NK-92 treated with Interleukin-12 subunit alpha and Interleukin-12 subunit beta, amount 100 ng/mL, for 24 hours (cell line): ENCODE measurements at regions not wholly inside any gene's neighbourhood (a gene's known extent, or its start where the extent isn't known, plus 50 kb on each side); places are given as distances from the start of the nearest gene placed in this dataset.

Experiments
- DNase-seq: peaks from one replicate; lab custom pipeline; 2025; lab: John Stamatoyannopoulos, UW

DNA sequence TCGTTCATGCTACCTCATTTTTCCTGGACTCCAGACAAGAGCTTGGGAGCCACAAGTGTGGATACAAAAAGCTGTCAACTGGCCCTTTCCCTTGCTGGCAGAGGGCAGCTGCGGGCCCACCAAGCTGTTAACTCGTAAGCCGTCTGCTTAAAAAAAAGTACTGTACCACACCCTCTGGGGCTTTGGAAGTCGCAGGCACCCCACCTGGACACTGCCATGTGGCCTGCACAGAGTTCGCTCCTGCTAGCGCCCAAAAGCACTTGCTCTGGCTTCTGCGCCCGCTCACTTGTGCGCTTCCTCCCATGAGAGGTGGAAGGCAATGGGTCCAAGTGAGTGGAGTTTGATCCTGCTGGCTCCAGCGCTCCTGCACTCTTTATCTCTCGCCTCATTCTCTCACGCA, 476.4 kb upstream of the FSTL5 start:
- DNase-seq = no peak

DNA sequence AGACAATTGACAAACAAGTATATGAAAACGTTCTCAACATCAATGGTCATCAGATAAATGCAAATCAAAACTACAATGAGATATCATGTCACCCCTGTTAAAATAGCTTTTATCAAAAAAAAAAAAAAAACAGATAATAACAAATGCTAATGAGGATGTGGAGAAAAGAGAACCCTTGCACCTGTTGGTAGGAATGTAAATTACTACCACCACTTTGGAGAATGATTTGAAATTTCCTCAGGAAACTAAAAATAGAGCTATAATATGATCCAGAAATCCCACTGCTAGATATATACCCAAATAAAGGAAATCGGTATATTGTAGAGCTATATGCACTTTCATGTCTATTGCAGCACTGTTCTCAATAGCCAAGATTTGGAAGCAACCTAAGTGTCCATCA, 470.6 kb upstream of the FSTL5 start:
- DNase-seq = no peak

- DNase-seq = no peak
Observed at GRCh38 chr4:162622664-162623063, 458.9 kb upstream of the FSTL5 start.

- no peak for DNase-seq
Observed at GRCh38 chr4:162610116-162610515, 446.3 kb upstream of the FSTL5 start.

DNA sequence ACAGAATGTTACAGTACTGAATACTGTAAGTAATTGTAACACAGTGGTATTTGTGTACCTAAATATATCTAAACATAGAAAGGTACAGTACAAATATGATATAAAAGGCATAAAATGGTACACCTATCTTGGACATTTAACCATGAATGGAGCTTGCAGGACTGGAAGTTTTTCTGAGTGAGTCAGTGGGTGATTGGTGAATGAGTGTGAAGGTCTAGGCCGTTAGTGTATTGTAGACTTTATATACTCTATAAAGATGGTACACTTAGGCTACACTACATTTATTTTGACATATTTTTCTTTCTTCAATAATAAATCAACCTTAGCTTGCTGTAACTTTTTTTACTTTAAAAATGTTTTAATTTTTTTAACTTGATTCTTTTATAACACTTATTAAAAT, 422.5 kb upstream of the FSTL5 start:
- no peak for DNase-seq

DNA sequence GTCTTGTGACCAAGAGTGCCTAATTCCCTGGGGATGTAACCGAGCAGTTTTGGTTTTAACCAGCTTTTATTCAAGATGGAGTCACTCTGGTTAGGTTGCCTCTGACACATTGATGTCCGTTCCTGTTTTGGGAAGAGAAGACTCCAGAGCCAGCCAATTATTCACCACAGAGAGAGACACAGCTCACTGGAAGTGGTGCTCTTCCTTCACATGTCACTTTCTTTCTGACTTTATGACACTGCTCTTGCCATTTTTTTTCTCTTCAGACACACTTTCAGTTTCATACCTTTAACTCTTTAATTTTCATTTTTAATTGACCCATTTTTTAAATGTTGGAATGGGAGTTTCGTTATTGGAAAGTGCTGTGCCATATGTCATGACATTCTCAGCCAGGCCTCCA, 418.4 kb upstream of the FSTL5 start:
- DNase-seq = no peak

- no peak for DNase-seq
Observed at GRCh38 chr4:162565730-162566129, 401.9 kb upstream of the FSTL5 start.

- DNase-seq = no peak
Observed at GRCh38 chr4:162560073-162560472, 396.3 kb upstream of the FSTL5 start.

- no peak for DNase-seq
Observed at GRCh38 chr4:162557516-162558106, 393.8 kb upstream of the FSTL5 start.

DNA sequence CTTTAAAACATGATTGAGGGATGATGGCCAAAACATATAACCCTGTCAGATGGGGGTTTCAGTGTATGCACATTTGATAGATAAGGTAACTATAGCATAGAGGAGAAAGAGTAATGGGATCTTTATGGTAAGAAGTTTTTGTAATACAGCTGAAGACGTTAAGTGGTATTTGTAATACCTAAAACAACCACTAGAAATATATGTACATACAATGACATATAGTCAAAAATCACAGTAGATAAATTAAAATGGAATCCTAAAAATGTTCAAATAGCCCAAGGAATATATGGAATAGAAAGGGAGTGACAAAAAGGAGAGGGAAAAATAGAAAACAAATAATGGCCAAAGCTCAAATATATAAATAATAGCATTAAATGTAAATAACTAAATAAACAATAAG, 371.3 kb upstream of the FSTL5 start:
- DNase-seq = no peak

GRCh38 chr4:162523171-162523570, 359.4 kb upstream of the FSTL5 start:
- DNase-seq = no peak

GRCh38 chr4:162522724-162523123, 358.9 kb upstream of the FSTL5 start:
- no peak for DNase-seq

GRCh38 chr4:162510937-162511336, 347.1 kb upstream of the FSTL5 start:
- no peak for DNase-seq

DNA sequence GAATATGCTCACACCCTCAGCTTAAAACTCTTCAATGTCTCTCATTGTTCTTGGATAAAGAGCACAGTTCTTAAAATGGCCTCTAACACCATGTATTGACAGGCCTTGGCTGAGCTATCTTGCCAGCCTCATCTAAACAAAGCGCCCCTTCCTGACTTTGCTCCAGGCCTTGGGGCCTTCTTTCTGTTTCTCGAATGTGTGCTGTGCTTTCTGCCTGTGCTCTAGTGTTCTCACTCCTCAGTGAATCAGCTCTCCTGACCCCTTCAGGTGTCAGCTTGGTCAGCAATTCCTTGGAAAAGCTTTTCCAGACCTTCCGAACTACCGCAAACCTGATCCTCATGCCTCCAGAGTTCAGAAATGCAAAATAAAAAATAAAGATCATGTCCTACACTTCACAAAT, 346.3 kb upstream of the FSTL5 start:
- DNase-seq = no peak

DNA sequence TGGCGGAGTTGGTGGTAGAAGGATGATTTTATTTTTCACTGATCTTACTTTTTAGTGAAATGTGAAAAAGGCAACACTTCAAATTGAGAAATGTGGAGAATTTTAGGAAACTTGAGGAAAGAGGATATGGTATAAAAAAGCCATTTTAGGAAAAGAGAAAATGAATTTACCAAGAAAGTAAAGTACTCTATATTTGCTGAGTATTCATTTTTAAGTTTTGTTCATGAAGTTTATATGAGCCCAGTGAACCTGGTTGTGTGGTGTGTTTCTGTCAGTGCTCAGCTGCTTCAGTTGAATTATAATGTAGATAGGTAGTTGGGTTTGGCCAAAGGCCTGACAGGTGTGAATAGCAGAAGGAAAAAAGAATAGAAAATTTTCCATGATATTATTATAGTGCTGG, 345.5 kb upstream of the FSTL5 start:
- DNase-seq = no peak

DNA sequence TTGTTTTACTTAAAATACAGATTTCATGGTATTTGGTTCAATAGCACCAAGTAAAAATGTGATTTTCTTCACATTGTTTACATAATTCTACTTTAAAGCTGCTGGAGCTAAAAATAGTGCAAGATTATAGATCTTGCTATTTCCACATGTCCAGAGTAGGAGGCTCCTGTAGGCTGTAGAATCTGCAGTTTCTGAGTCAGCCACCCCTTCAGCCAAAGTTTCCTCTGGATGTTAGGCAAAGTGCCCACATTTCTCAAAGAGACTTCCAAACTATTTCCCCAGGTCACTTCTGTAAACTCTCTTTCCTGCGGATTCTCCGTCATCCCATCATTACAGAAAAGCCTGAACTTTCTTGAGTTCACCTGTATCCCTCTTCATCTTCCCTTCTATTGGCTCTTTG, 342.5 kb upstream of the FSTL5 start:
- no peak for DNase-seq

- no peak for DNase-seq
Observed at GRCh38 chr4:162503868-162504267, 340.1 kb upstream of the FSTL5 start.

- no peak for DNase-seq
Observed at GRCh38 chr4:162502109-162502508, 338.3 kb upstream of the FSTL5 start.

DNA sequence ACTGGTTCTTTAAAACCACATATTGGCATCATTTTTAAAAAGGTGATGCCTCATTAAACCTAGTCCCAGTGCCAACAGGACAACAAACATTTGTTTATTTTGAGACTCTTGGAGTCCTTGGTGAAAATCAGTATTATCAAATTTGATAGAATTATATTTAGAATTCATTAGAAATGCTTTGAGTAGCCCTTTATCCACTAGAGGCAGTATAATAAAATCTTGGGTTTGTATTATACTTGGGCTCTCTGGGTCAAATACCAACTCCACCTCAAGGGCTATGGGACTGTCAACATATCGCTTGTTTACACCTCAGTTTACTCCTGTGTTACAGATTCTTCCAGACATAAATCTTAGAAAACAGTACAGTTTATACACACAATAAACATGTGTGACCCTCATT, 335.7 kb upstream of the FSTL5 start:
- DNase-seq = no peak

GRCh38 chr4:162498168-162498567, 334.4 kb upstream of the FSTL5 start:
- no peak for DNase-seq

- no peak for DNase-seq
Observed at GRCh38 chr4:162497564-162498167, 333.9 kb upstream of the FSTL5 start.

DNA sequence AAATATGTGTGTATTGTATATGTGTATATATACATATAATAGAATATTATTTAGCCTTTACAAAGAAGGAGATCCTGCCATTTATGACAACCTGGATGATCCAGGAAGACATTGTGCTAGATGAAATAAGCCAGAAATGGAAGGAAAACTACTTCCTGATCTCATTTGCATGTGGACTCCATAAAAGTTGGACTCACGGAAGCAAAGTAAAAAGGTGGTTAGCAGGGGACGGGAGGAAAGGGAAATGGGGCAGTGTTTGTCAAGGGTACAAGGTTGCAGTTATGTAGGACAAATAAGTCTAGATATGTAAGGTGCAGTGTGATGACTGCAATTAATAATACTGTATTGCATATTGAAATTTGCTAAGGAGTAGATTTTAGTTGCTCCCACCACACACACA, 331.1 kb upstream of the FSTL5 start:
- no peak for DNase-seq

DNA sequence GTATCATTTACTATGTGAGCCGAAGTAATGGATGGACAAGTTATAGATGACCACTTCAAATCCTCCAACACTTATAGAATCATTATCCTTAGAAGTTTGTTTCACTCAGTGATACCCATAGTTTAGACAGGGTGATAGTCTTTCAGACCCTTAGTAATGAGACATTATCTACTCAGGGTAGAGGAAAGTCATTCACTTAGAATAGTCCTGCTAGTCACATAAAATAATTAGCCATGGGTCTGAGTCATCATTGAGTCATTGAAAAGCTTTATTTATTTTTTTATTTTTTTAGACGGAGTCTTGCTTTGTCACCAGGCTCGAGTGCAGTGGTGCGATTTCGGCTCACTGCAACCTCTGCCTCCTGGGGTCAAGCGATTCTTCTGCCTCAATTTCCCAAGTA, 321.7 kb upstream of the FSTL5 start:
- DNase-seq = no peak

DNA sequence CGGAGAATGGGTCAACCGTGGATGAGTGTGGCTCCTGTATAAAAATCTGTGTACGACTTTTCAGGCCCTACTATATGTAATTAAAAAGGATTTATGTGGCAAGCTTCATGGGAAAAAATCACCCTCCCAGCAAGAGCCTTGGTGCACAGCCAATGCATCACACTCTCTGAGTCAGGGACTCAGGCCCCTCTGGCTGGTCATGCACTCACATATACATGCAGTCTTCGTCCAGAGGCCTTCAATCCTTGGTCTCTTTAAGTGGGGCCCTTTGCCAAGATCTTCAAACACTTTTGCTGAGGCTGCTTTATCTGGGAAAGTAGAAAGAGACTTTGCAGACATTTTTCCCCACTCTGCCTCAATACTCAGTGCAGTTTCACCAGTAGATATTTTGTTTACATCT, 311.4 kb upstream of the FSTL5 start:
- DNase-seq = no peak
